ENCODE measurements at regions not wholly inside any gene's neighbourhood (a gene's known extent, or its start where the extent isn't known, plus 50 kb on each side); places are given as distances from the start of the nearest gene placed in this dataset.

DNA sequence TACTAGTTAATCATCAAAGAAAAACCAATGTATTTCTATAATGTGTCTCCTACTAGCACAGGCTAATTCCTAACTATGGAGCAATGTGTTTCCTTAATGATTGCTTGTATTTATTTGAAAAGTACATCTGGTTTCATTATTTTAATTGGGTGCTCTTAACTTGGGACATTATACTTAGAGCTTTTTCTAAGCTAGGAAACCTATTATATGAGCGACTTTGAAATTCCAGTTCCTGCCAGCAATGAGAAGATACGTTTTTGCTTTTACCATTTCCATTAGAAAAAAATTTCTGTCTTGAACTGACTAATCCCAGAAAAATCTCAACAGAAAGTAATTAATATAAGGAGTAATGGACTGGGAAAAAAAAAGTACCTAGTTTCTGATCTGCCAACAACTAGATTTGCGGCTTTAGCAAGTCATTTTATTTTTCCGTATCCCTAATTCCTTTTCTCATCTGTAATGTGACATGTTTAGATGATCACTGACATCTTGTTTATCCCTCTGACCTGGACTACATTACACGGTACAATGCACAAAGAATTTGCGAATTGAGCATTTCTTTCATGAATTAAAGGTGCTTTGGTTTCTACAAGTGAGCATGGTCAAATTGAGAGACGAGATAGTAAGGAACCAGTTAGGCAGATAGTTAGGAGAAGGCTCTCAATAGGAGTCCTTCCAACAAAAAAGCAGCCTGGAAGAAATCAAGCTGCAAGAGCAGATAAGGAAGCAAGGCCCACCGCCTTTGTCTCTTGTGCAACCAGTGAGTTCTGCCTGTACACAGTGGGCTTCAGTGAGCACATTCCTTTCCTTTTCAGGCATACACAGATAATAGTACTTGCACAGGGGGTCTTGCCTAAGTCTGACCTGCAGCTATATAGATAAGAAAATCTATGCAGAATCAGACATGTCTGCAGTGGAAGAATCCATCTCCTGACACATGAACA lies 1765.0 kb upstream of the FLRT2 start:
- no peak for DNase-seq

- no peak for DNase-seq
Measured at GRCh38 chr14:83777516-83777915, 1752.4 kb upstream of the FLRT2 start.

DNA sequence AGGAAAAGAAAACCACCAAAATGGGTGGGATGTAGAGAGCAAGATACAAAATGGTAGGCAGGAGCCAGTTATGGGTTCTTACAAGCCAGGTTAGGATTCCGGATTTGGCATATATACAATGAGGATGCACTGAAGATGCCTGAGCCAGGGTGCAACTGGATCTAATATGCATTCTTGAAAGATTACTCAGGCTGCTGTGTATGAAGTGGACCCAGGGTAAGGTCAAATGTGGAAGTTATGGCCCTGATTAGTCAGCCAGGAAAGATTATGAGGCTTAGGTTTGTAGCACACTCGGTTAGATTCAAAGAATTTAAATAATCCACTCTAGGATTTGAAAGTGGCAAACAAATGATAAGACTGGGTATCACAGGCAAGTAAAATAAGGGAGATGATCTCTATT lies 1750.7 kb upstream of the FLRT2 start:
- no peak for DNase-seq

GRCh38 chr14:83780321-83780720 lies 1749.6 kb upstream of the FLRT2 start:
- DNase-seq: no peak

- no peak for DNase-seq
Measured at GRCh38 chr14:83798421-83798820, 1731.5 kb upstream of the FLRT2 start.

- DNase-seq: no peak
Measured at GRCh38 chr14:83799233-83799632, 1730.7 kb upstream of the FLRT2 start.

DNA sequence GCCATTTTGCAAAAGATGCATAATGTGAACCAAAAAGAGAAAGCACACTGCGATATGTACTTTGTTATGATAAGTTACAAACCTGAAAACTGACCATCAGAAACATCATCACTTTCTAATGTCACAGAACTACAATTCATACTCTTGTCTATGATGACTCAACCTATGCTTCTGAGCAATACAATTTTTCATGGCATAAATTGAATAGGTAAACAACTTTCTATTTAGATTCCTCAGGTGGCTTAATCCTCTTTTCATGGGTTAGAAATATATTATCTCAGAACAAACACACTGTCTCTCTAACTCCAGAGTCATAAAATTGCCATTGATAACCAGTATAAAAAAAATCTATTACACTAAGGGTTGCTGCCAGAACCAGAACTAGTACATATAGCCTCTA lies 1715.0 kb upstream of the FLRT2 start:
- DNase-seq: no peak

DNA sequence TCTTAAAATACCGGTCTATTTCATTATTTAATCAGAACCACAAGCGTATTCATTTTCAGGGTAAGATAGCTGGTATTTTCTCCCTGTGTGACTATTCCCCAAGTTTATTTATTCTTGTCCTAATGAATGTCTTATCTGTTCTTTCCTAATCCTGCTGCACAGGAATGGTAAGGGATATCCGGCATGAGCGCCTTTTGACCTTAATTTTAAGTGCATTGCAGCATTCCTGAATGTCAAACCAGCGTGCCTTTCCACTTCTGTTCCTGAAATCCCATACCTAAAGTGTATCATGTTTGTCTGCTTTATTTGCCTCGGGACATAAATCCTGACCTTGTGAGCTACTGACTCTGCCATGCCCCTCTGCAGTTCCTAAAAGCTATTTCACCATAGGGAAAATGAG lies 1713.2 kb upstream of the FLRT2 start:
- no peak for DNase-seq

GRCh38 chr14:83825843-83826242 lies 1704.1 kb upstream of the FLRT2 start:
- DNase-seq: no peak

DNA sequence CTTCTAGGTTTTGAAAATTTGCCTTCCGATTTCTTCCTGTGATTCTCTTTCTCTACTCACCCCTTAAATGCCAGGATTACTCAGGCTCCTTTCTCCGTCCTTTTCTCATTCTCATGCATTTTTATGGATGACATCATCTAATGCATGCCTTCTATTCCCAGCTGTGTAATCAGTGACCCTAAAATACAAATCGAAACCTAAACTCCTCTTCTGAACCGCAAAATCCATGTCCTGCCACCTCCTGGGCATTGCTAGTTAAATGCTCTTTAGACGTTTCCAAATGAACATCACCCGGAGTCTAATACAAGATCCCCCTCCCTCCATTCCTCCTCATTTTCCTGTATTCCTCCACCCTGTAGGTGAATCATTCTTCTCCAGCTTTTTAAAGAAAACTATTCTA lies 1703.1 kb upstream of the FLRT2 start:
- DNase-seq: no peak

- no peak for DNase-seq
Measured at GRCh38 chr14:83827383-83827782, 1702.6 kb upstream of the FLRT2 start.

DNA sequence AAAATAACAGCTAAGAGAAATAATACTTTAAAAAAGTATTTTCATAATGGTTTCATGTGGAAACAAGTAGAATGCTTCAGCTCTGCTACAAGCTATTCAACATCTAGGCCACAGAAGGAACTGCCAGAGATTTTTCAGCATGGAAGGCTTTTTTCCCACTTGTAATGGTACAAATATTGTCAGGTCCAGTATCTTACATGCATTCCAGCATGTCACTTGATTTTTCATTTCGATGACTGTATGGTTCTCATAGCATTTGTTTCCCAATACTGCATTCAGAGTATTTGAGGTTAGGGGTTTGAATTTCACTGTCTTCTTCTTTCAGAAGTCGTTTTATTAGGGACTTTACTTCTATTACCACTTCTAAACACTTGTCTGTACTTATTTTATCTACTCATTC lies 1701.5 kb upstream of the FLRT2 start:
- DNase-seq: no peak

DNA sequence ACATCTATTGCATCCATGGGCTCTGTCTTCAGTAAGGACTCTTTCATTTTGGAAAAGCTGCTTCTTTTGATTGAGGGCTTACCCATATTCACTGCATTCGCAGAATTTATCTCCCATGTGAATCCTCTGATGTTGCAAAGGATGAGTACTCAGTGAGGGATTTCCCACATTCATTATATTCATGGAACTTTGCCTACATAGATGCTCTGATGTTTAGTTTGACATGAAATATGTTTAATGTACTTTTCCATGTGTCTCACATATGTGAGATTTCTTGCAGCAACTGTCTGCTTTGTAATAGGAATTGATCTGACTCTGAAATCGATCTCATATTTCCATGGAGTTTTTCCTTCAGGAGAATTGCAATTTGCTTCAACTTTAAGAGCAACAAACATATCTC lies 1699.6 kb upstream of the FLRT2 start:
- no peak for DNase-seq

DNA sequence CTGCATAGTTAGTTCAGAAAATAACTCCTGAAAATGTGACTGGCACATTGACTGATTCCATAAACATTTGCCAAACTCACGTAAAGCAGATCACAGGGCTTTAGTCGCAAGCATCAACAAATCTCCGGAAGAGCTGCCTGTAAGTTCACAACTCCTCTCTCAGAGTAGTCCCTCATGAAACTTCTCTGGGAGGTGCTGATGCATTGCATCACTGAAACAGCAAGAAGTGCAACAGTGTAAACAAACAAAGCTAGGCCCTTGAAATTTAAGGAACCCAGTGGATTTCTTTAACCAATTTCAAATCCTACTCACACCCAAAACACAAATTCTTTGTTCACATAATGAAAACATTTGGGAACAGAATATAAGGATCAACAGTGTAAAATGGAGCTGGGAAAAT lies 1691.7 kb upstream of the FLRT2 start:
- DNase-seq: no peak

GRCh38 chr14:83842547-83842946 lies 1687.4 kb upstream of the FLRT2 start:
- no peak for DNase-seq

DNA sequence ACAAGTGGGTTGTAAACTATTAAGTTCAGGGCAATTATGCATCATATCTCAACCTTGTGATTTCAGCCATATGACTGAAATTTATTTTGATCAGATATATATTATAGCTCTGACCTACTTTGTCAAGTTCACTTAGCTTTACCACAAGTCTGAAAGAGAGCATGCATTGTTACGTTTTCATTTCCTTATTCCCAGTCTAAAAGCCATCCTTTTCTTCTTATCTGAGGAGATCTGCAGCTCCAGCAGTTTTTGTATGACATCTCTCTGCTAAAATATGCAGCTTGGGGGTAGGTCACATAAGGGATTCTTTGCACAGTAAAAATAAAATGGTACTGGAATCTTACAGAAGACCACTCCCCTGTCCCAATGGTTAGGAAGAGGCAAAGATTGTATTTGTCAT lies 1682.8 kb upstream of the FLRT2 start:
- DNase-seq: no peak

DNA sequence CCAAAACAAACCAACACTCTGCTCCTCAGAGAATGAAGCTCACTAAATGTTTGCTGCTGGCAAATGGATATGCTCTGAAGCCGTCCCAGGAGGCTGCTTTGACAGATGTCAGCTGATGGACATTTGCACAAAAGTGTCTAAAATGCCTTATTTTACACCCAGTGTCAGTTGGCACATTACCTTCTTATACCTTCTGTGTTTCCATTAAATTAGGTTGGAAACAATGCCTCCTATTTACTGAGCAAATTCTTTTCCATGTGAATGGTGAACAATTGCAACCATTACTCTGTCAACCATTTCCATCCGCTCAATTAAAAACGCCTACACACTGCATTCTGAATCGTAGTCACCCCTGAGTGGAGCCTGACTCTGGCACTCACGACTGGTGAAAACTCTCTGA lies 1679.9 kb upstream of the FLRT2 start:
- DNase-seq: no peak

- DNase-seq: no peak
Measured at GRCh38 chr14:83856334-83856733, 1673.6 kb upstream of the FLRT2 start.

DNA sequence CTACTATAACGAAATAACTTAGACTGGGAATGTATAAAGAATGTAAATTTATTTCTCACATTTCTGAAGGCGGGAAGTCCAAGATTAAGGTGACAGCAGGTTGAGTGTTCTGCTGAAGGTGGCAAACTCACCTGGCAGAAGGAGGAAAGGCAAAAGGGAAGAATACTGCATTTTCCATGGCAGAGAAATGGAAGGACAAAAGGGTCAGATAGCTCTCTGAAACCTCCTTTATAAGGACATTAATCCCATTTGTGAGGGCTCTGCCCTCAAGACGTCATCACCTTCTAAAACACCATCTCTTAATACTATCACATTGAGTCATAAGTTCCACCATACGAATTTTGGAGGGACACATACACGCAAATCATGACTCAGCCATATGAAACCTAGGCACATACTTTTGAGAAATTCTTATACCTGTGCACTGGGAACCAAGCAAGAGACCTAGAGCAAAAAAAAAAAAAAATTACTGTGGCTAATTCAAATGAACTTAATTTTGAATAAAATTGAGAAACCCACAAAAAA lies 1669.3 kb upstream of the FLRT2 start:
- no peak for DNase-seq

DNA sequence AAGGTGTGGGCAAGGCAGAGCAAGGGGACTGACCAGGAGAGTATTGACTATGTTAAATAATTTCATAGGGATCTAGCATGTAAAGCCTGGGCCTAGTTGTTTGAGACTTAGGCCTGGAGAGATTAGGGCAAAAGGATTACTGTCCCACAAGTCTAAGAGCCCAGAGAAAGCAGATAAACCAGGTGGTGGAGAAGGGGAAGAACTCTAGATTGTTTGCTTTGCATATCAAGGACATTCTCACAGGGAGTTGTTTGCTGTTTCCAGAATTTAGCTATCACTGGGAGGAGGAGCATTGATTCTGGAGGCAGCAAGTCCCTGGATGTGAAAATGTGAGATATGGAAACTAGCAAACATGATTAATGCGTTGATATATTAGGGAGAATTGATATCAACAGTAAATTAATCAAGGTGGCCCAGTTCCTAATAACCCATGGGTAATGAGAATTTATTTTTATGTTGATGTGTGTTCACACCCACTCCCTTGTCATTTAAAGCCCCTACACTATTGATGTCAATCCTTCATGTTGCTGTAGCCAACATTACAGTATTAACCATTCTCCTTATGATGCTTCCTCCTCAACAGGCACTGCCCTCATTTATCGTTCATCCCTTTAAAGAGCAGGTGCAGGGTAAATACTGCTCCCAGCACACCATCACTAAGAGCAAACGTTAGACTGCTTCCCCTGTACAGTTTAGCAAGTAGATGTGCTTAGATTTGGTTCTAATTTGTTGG lies 1666.7 kb upstream of the FLRT2 start:
- no peak for DNase-seq

DNA sequence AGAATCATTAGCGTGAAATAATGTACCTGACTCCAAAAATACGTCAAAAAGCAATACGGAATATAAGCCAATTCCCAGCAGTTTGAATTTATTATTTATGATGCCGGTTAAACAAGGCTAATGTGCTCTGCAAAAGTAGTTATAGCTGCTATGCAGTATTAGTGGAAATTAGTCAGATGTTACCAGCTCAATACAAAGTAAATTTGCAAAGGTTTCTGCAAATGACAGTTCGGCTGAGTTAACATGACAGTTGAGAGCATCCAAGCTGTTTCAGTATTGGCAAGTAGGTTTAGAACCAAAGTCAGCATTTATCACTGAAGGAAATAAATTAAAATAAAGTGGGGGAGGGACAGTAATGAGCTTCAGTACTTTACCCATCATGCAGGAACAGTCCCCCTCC lies 1665.8 kb upstream of the FLRT2 start:
- no peak for DNase-seq

DNA sequence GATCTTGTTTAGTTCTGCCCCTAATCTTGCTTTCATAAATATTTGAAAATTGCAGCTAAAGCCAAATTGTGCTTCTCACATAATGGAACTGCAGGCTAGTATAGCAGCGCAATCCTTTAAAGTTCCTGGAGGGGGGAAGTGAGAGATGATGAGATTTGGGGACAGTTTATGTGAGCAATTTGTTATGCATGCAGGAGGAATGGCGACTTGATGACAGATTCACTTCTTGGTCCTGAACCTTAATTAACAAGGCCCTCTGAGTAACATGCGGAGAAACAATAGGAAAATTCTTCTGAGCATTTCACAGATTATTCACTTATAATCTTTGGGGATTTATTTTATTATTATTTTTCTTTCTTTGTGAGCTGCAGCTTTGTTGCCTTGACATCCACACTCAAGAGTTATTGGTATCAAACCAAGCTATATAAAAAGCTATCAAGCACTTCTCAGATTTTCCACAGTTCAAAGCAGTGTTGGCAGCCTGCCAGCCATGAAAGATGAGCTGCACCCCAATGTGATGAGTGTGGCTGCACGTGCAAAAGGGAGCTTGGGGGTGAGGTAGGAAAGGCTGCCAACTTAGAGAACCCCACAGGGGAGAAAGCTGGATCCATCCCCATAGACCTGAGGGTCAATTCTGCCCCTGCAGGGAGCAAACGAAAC lies 1662.2 kb upstream of the FLRT2 start:
- no peak for DNase-seq

GRCh38 chr14:83870546-83871270 lies 1659.2 kb upstream of the FLRT2 start:
- no peak for DNase-seq
